Body of pancreas (tissue), 4 donors: ENCODE measurements at regions not wholly inside any gene's neighbourhood (a gene's known extent, or its start where the extent isn't known, plus 50 kb on each side); places are given as distances from the start of the nearest gene placed in this dataset.
A peak's percentile ranks its signal among the peaks of the same experiment; 100 is the strongest.

Source experiments
- ATAC-seq: fragments of 150-250 bp; one replicate; pipeline ENCODE4 v1.9.1; 2016
- DNase-seq, 4 donors: peaks; one replicate each; pipeline ENCODE4 v3.0.0-alpha.2; 2019
- H3K27ac ChIP-seq, 4 donors: fragments of 200-600 bp; sonication (generic); 1 replicate in 3 of 4; 2 replicates in 1 of 4; pipeline versions ENCODE4 v1.5.1 to v1.6.1; 2016 to 2019; ENCODE audit warnings: mild to moderate bottlenecking in 1 of 4, mixed read lengths in 1 of 4, moderate library complexity in 1 of 4
- H3K27me3 ChIP-seq, 2 donors: fragments of 200-600 bp; sonication (generic); one replicate each; pipeline ENCODE4 v1.6.0; 2016; ENCODE audit warnings: mild to moderate bottlenecking in 1 of 2
- H3K36me3 ChIP-seq, 2 donors: fragments of 200-600 bp; sonication (generic); replicated peaks in 1 of 2; 2 replicates each; pipeline ENCODE4 v1.5.1; 2016; ENCODE audit warnings: low read depth in 2 of 2; ENCODE audit not compliant: insufficient read depth in 1 of 2
- H3K4me1 ChIP-seq: fragments of 200-600 bp; sonication (generic); one replicate; pipeline ENCODE4 v1.6.0; 2016
- H3K4me3 ChIP-seq, 2 donors: fragments of 200-600 bp; sonication (generic); 1 replicate in 1 of 2; 2 replicates in 1 of 2; pipeline ENCODE4 v1.5.1; 2016 to 2019
- H3K9me3 ChIP-seq, 3 donors: fragments of 200-600 bp; sonication (generic); 1 replicate in 2 of 3; 2 replicates in 1 of 3; pipeline ENCODE4 v1.5.1; 2016
- POLR2A ChIP-seq, 3 donors: fragments of 450-650 bp; IDR thresholded peaks; one replicate each; pipeline ENCODE4 v1.6.1; 2016; ENCODE audit warnings: antibody characterized with exemption in 3 of 3, mild to moderate bottlenecking in 2 of 3
- WGBS, 2 donors: methylation state at CpG; one replicate each; pipeline ENCODE4 v1.1.5; 2017; 5-methylcytosine and 5-hydroxymethylcytosine counted together
- intact Hi-C: fragments of 100-400 bp; cut with DNase I; formaldehyde crosslinking; loops from one replicate; pipeline ENCODE4 v1.15.1; 2023
- TF ChIP-seq, protein P1 (sequence below), 7 experiments: fragments of 450-650 bp in 4 of 7; fragments of 200-600 bp in 3 of 7; sonication (generic) in 3 of 7; IDR thresholded peaks; one replicate each; pipeline ENCODE4 v1.5.1; 2016 to 2019; ENCODE audit warnings: antibody characterized with exemption in 7 of 7

DNA sequence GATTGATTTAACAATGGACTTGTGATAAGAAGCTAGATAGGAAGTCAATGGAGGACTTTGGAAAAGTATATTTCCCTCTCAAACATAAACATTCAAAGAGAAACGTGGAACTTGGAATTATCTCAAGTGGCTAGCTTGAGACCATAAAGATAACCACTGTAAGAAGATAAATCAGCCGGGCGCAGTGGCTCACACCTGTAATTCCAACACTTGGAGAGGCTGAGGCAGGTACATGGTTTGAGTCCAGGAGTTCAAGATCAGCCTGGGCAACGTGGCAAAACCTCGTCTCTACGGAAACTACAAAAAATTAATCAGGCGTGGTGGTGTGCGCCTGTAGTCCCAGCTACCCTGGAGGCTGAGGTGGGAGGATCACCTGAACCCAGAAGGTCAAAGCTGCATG, 405.9 kb upstream of the ACVR2A start:
- 70 to 73% methylated on average over 8 of the region's 8 CpGs for WGBS, 2 donors
- no peak for TF ChIP-seq POLR2A (IDR thresholded peaks at IDR 0.05)
- TF ChIP-seq, protein P1, sequence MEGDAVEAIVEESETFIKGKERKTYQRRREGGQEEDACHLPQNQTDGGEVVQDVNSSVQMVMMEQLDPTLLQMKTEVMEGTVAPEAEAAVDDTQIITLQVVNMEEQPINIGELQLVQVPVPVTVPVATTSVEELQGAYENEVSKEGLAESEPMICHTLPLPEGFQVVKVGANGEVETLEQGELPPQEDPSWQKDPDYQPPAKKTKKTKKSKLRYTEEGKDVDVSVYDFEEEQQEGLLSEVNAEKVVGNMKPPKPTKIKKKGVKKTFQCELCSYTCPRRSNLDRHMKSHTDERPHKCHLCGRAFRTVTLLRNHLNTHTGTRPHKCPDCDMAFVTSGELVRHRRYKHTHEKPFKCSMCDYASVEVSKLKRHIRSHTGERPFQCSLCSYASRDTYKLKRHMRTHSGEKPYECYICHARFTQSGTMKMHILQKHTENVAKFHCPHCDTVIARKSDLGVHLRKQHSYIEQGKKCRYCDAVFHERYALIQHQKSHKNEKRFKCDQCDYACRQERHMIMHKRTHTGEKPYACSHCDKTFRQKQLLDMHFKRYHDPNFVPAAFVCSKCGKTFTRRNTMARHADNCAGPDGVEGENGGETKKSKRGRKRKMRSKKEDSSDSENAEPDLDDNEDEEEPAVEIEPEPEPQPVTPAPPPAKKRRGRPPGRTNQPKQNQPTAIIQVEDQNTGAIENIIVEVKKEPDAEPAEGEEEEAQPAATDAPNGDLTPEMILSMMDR (IDR thresholded peaks at IDR 0.05), result no peak
- no peaks in the 10 kb centered on the region for H3K36me3 ChIP-seq
- no peaks in the 10 kb centered on the region for H3K27me3 ChIP-seq
- H3K9me3 ChIP-seq, result no peaks in the 10 kb centered on the region
- no peak overlapping the region for H3K27ac ChIP-seq
- H3K4me1 ChIP-seq, result peaks cover 35% of the 10 kb centered on the region
- intact Hi-C loops, result no loop called here
- no peak overlapping the region for H3K4me3 ChIP-seq
- DNase-seq (no peak), ATAC-seq (no peak)

DNA sequence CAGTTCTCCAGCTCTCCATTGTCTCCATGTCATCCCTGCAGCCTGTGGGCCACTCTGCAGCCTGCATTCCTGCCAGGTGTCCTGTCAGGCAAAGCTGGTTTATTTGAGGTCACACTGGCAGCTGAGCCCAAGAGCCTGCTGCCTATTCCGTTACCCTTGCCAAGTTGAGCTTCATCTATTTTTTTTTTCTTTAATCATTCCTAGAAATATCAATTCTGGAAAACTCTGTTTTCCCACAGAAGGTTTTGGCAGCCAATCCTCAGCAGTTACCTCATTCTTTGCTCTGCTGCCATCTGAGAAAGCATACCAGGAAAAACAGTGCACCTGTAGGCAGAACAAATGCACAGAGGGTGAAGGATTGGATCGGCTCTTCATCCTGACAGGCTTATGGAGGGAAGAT, 411.0 kb upstream of the ACVR2A start:
- Histone ChIP-seq H3K4me1 (peaks cover 82% of the 10 kb centered on the region), H3K27me3 (no peaks in the 10 kb centered on the region), H3K27ac (peak overlapping the region in 3 of 4 donors; percentile 64 to 83 (median 74)), H3K9me3 (no peaks in the 10 kb centered on the region), H3K4me3 (no peak overlapping the region), H3K36me3 (no peaks in the 10 kb centered on the region)
- DNase-seq, result peak; percentile 81 to 93 (median 86)
- peak in 2 of 3 donors; percentile 45 to 57 for TF ChIP-seq POLR2A (IDR thresholded peaks at IDR 0.05)
- TF ChIP-seq, protein P1 (IDR thresholded peaks at IDR 0.05), result peak in 2 of 7 experiments; percentile 9 to 10
- intact Hi-C loops, result no loop called here
- peak; percentile 92 for ATAC-seq
- WGBS, 2 donors, result 24 to 28% methylated on average over 2 of the region's 2 CpGs

DNA sequence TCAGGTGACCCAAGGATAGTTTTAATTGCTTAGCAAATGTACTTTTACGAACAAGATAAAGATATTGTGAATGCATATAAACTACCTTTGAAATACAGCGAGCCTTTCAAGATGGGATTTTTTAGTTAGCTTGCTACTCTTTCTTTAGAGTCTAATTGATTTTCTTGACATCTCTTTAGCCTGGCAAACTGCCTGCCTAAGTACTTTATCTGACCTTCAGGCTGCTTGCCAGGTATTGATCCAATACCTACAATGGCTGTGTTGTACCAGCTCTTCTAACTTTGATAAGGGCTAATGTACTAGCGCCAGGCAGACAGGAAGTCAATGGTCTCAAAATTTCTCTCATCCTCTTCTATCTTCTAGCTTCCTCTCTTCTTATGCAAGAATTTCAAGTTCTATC, 414.4 kb upstream of the ACVR2A start:
- no peaks in the 10 kb centered on the region for H3K36me3 ChIP-seq
- H3K9me3 ChIP-seq, result no peaks in the 10 kb centered on the region
- TF ChIP-seq POLR2A (IDR thresholded peaks at IDR 0.05), result no peak
- TF ChIP-seq, protein P1 (IDR thresholded peaks at IDR 0.05), result no peak
- WGBS, 2 donors, result 11 to 12% methylated on average over 3 of the region's 3 CpGs
- intact Hi-C loops, result no loop called here
- H3K4me1 ChIP-seq, result peaks cover 87% of the 10 kb centered on the region
- peak overlapping the region in 3 of 4 donors; percentile 3 to 57 (median 39) for H3K27ac ChIP-seq
- H3K4me3 ChIP-seq, result no peak overlapping the region
- DNase-seq (peak; percentile 78 to 92 (median 84)), ATAC-seq (peak; percentile 77)
- no peaks in the 10 kb centered on the region for H3K27me3 ChIP-seq

DNA sequence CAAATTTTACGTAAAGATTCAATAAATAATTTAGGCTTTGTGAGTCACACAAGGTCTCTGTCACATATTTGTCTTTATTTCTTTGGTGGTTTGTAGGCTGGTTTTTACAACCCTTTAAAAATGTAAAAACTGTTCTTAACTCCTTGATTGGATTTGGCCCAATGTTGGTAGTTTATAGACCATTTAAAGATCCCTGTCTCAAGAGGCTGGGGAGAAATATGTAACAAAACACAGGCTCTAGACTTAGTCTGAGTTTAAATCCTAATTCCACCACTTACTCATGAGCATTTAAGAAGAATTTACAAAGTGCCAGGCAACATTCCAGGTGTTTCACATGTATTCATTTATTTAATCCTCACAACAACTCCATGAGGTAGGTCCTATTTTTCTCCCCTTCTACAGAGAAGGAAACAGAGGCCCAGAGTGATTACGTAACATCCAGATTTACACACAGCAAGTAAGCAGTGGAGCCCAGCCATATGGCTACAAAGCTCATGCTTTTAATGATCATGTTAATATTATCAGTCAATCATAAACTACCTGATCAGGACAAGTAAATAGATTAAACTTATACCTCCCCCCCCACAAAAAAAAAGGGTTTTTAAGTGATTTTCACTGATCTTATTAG, 416.6 kb upstream of the ACVR2A start:
- ATAC-seq (no peak), DNase-seq (no peak)
- Histone ChIP-seq H3K27me3 (no peaks in the 10 kb centered on the region), H3K27ac (no peak overlapping the region), H3K4me3 (no peak overlapping the region), H3K4me1 (peaks cover 75% of the 10 kb centered on the region), H3K36me3 (no peaks in the 10 kb centered on the region), H3K9me3 (no peaks in the 10 kb centered on the region)
- intact Hi-C loops, result no loop called here
- no peak for TF ChIP-seq POLR2A (IDR thresholded peaks at IDR 0.05)
- TF ChIP-seq, protein P1 (IDR thresholded peaks at IDR 0.05), result no peak
- WGBS, 2 donors, result 88 to 93% methylated on average over 2 of the region's 2 CpGs

DNA sequence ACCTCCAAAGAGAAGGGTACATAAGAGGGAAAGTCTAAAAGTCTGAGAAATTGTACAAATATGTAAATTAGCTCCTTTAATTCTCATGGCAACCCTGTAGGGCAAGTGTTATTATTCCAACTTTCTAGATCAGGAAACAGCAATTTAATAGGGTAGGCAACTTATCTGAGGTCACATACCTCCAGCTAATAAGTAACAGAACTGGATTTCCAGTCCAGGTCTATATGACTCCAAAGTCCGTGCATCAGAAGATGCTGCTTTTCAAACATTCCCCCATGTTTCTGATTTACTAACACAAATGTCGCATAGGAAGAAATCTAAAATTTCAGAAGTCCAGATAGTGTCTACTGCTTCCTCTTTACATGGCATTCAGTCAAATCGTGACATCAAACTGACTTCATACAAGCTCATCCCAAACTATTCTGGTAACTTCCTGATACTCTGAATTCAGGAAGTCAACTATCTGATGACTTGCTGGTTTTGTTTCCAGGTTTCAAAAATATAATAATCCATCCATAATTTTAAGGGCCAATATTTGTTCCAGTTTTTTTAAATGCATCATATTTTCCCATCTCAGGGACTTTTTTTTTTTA, 419.3 kb upstream of the ACVR2A start:
- peak; percentile 78 for ATAC-seq
- no peaks in the 10 kb centered on the region for H3K9me3 ChIP-seq
- no peak overlapping the region for H3K4me3 ChIP-seq
- H3K36me3 ChIP-seq, result no peaks in the 10 kb centered on the region
- 43 to 46% methylated on average over 3 of the region's 3 CpGs for WGBS, 2 donors
- no peak for DNase-seq
- peak overlapping the region in 2 of 4 donors; percentile 26 to 31 for H3K27ac ChIP-seq
- peaks cover 48% of the 10 kb centered on the region for H3K4me1 ChIP-seq
- intact Hi-C loops, result no loop called here
- no peaks in the 10 kb centered on the region for H3K27me3 ChIP-seq
- no peak for TF ChIP-seq POLR2A (IDR thresholded peaks at IDR 0.05)
- TF ChIP-seq, protein P1 (IDR thresholded peaks at IDR 0.05), result no peak
